WTC11 (cell line): ENCODE measurements at regions not wholly inside any gene's neighbourhood (a gene's known extent, or its start where the extent isn't known, plus 50 kb on each side); places are given as distances from the start of the nearest gene placed in this dataset.

Experiments
- ATAC-seq: fragments of 200-7000 bp; cut with Tn5 transposase; 2 replicates; pipeline ENCODE4 v1.10.0; 2021; ENCODE audit warnings: mild to moderate bottlenecking, moderate library complexity
- CTCF ChIA-PET: fragments of 300-600 bp; sonication (Branson Sonifier 250); formaldehyde crosslinking; loops from one replicate; lab custom pipeline; 2021; ENCODE audit warnings: antibody characterized with exemption; lab: Charles Lee
- POLR2A ChIA-PET: fragments of 350-600 bp; sonication (Branson Sonifier 250); formaldehyde crosslinking; loops from one replicate; lab custom pipeline; 2021; ENCODE audit warnings: antibody characterized with exemption; lab: Charles Lee
- DNase-seq: peaks from one replicate; pipeline ENCODE4 v3.0.0; 2021; ENCODE audit warnings: low spot score
- H3K27ac Mint-ChIP-seq: 2 replicates; pipeline ENCODE4 v1.8.0; 2021; ENCODE audit warnings: mixed read lengths
- H3K27me3 Mint-ChIP-seq: 2 replicates; pipeline ENCODE4 v1.8.0; 2021; ENCODE audit warnings: low read depth, mild to moderate bottlenecking, moderate library complexity, mixed read lengths
- H3K36me3 Mint-ChIP-seq: 2 replicates; pipeline ENCODE4 v1.8.0; 2021; ENCODE audit warnings: mixed read lengths
- H3K4me1 Mint-ChIP-seq: 2 replicates; pipeline ENCODE4 v1.8.0; 2022; ENCODE audit warnings: mixed read lengths
- H3K4me3 Mint-ChIP-seq: 2 replicates; pipeline ENCODE4 v1.8.0; 2021; ENCODE audit warnings: mild to moderate bottlenecking, moderate library complexity, mixed read lengths
- H3K9me3 Mint-ChIP-seq: 2 replicates; pipeline ENCODE4 v1.8.0; 2021; ENCODE audit warnings: mixed read lengths
- CBFB ChIP-seq: sonication (generic); formaldehyde crosslinking; IDR thresholded peaks from 2 replicates; pipeline ENCODE4 v1.8.1; 2022; ENCODE audit warnings: mild to moderate bottlenecking, low read depth, missing genetic modification reagents
- GRHL2 ChIP-seq: fragments of 250-450 bp; sonication (Bioruptor Pico); IDR thresholded peaks from 2 replicates; pipeline ENCODE4 v1.8.0; 2022; ENCODE audit warnings: mild to moderate bottlenecking, moderate library complexity; ENCODE audit not compliant: insufficient replicate concordance, severe bottlenecking
- JAZF1 ChIP-seq: fragments of 250-450 bp; sonication (Bioruptor Pico); IDR thresholded peaks from 2 replicates; pipeline ENCODE4 v1.9.0; 2021; ENCODE audit warnings: moderate library complexity, mild to moderate bottlenecking, inconsistent platforms
- JUN ChIP-seq: sonication (generic); formaldehyde crosslinking; IDR thresholded peaks from 2 replicates; pipeline ENCODE4 v1.8.0; 2023; ENCODE audit warnings: mild to moderate bottlenecking, missing genetic modification reagents
- NR1H2 ChIP-seq: sonication (generic); formaldehyde crosslinking; IDR thresholded peaks from 2 replicates; pipeline ENCODE4 v1.9.0; 2021; ENCODE audit warnings: mild to moderate bottlenecking, moderate library complexity, missing genetic modification reagents
- RELA ChIP-seq: sonication (generic); formaldehyde crosslinking; IDR thresholded peaks from 2 replicates; pipeline ENCODE4 v1.8.1; 2022; ENCODE audit warnings: missing genetic modification reagents, mild to moderate bottlenecking, borderline replicate concordance
- SOX15 ChIP-seq: fragments of 250-450 bp; sonication (Bioruptor Pico); IDR thresholded peaks from 2 replicates; pipeline ENCODE4 v1.9.0; 2021; ENCODE audit warnings: mild to moderate bottlenecking
- ZNF121 ChIP-seq: sonication (generic); formaldehyde crosslinking; IDR thresholded peaks from 2 replicates; pipeline ENCODE4 v1.8.0; 2023; ENCODE audit warnings: missing genetic modification reagents
- ZNF232 ChIP-seq: sonication (generic); formaldehyde crosslinking; IDR thresholded peaks from 2 replicates; pipeline ENCODE4 v1.8.0; 2022; ENCODE audit warnings: mild to moderate bottlenecking, missing genetic modification reagents
- ZNF263 ChIP-seq: sonication (generic); formaldehyde crosslinking; IDR thresholded peaks from 2 replicates; pipeline ENCODE4 v1.8.1; 2022; ENCODE audit warnings: low read depth, mild to moderate bottlenecking, moderate library complexity, missing genetic modification reagents
- ZNF317 ChIP-seq: sonication (generic); formaldehyde crosslinking; IDR thresholded peaks from 2 replicates; pipeline ENCODE4 v1.8.1; 2023; ENCODE audit warnings: low read depth, mild to moderate bottlenecking, moderate library complexity, missing genetic modification reagents, borderline replicate concordance
- ZNF416 ChIP-seq: fragments of 250-450 bp; sonication (Bioruptor Pico); IDR thresholded peaks from 2 replicates; pipeline ENCODE4 v1.9.0; 2021; ENCODE audit warnings: mild to moderate bottlenecking, inconsistent platforms
- ZNF671 ChIP-seq: fragments of 250-450 bp; sonication (Bioruptor Pico); IDR thresholded peaks from 2 replicates; pipeline ENCODE4 v1.8.0; 2021; ENCODE audit warnings: mild to moderate bottlenecking
- TF ChIP-seq, protein P1 (sequence below): fragments of 250-450 bp; sonication (Bioruptor Pico); IDR thresholded peaks from 2 replicates; pipeline ENCODE4 v1.9.0; 2021; ENCODE audit warnings: mild to moderate bottlenecking
- TF ChIP-seq, protein P2 (sequence below): fragments of 200-600 bp; IDR thresholded peaks from 2 replicates; pipeline ENCODE4 v1.8.0; 2022; ENCODE audit warnings: antibody characterized with exemption
- TF ChIP-seq, protein P3 (sequence below): fragments of 250-450 bp; sonication (Bioruptor Pico); IDR thresholded peaks from 2 replicates; pipeline ENCODE4 v2.1.2; 2022; ENCODE audit warnings: mild to moderate bottlenecking, moderate library complexity
- TF ChIP-seq, protein P4 (sequence below): sonication (generic); formaldehyde crosslinking; IDR thresholded peaks from 2 replicates; pipeline ENCODE4 v1.8.0; 2023; ENCODE audit warnings: mild to moderate bottlenecking, missing genetic modification reagents
- TF ChIP-seq, protein P5 (sequence below): sonication (generic); formaldehyde crosslinking; IDR thresholded peaks from 2 replicates; pipeline ENCODE4 v1.8.1; 2023; ENCODE audit warnings: mild to moderate bottlenecking, missing genetic modification reagents
- TF ChIP-seq, protein P6 (sequence below): sonication (generic); formaldehyde crosslinking; IDR thresholded peaks from 2 replicates; pipeline ENCODE4 v1.8.1; 2022; ENCODE audit warnings: mild to moderate bottlenecking, missing genetic modification reagents, moderate library complexity, borderline replicate concordance
- TF ChIP-seq, protein P7 (sequence below): sonication (generic); formaldehyde crosslinking; IDR thresholded peaks from 2 replicates; pipeline ENCODE4 v1.8.1; 2023; ENCODE audit warnings: mild to moderate bottlenecking, moderate library complexity, missing genetic modification reagents

DNA sequence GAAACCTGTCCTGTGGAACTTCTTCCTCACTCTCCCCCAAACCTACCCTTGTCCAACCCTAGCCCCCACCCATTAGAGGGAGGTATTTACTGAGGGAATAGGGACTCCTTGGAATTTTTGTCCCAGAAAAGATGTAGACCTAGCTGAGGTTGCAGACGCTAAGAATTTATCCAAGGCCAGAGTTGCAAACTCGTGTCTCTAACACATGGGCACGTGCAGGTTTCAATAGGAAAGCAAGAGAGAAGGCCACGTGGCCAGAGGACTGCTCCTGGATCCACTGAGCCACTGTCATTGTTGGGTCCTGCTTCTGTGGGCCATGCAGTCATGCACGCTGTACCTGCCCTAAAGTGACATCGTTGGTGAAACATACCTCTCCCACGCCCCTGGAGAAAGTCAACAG is 243.4 kb upstream of the KCNG1 start (continued):
- TF ChIP-seq NR1H2 (CRISPR knock-in tag): no peak
- no peak for TF ChIP-seq ZNF232 (CRISPR knock-in tag)
- no peak for TF ChIP-seq ZNF416 (CRISPR knock-in tag)
- TF ChIP-seq, all 79 proteins: peak for 0

DNA sequence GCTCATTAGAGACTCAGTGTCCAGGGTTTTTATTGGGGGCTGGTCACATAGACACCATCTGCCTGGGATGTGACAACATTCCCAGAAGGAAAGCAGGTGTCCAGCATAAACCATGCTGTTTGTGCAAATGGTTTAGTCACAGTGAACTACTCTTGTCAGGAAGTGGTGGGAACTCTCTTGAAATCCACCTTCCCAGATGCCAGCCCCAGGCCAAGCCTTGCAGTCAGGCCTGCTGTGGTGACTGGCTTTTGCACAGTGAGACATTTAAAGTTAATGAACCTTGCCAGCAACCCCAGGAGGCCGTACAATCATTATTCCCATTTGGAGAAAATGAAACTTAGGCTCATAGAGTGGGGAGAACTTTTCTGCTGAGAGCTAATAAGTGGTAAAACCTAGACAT is 242.5 kb upstream of the KCNG1 start:
- Mint-ChIP-seq H3K4me3 (no peak overlapping the region), H3K27ac (no peak overlapping the region), H3K36me3 (peaks cover 19% of the 10 kb centered on the region), H3K27me3 (peaks cover 6% of the 10 kb centered on the region), H3K4me1 (peaks cover 9% of the 10 kb centered on the region), H3K9me3 (peaks cover 50% of the 10 kb centered on the region)
- no peak for DNase-seq
- TF ChIP-seq ZNF121 (CRISPR knock-in tag) (no peak), NR1H2 (CRISPR knock-in tag) (no peak), JAZF1 (no peak), SOX15 (CRISPR knock-in tag) (no peak), JUN (CRISPR knock-in tag) (no peak), ZNF317 (no peak), ZNF263 (CRISPR knock-in tag) (no peak), RELA (CRISPR knock-in tag) (no peak)
- TF ChIP-seq, protein P1, sequence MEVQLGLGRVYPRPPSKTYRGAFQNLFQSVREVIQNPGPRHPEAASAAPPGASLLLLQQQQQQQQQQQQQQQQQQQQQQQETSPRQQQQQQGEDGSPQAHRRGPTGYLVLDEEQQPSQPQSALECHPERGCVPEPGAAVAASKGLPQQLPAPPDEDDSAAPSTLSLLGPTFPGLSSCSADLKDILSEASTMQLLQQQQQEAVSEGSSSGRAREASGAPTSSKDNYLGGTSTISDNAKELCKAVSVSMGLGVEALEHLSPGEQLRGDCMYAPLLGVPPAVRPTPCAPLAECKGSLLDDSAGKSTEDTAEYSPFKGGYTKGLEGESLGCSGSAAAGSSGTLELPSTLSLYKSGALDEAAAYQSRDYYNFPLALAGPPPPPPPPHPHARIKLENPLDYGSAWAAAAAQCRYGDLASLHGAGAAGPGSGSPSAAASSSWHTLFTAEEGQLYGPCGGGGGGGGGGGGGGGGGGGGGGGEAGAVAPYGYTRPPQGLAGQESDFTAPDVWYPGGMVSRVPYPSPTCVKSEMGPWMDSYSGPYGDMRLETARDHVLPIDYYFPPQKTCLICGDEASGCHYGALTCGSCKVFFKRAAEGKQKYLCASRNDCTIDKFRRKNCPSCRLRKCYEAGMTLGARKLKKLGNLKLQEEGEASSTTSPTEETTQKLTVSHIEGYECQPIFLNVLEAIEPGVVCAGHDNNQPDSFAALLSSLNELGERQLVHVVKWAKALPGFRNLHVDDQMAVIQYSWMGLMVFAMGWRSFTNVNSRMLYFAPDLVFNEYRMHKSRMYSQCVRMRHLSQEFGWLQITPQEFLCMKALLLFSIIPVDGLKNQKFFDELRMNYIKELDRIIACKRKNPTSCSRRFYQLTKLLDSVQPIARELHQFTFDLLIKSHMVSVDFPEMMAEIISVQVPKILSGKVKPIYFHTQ (CRISPR knock-in tag): no peak
- TF ChIP-seq, protein P2, sequence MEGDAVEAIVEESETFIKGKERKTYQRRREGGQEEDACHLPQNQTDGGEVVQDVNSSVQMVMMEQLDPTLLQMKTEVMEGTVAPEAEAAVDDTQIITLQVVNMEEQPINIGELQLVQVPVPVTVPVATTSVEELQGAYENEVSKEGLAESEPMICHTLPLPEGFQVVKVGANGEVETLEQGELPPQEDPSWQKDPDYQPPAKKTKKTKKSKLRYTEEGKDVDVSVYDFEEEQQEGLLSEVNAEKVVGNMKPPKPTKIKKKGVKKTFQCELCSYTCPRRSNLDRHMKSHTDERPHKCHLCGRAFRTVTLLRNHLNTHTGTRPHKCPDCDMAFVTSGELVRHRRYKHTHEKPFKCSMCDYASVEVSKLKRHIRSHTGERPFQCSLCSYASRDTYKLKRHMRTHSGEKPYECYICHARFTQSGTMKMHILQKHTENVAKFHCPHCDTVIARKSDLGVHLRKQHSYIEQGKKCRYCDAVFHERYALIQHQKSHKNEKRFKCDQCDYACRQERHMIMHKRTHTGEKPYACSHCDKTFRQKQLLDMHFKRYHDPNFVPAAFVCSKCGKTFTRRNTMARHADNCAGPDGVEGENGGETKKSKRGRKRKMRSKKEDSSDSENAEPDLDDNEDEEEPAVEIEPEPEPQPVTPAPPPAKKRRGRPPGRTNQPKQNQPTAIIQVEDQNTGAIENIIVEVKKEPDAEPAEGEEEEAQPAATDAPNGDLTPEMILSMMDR: no peak
- ChIA-PET CTCF (interaction anchor here (0.6 to 1.0 kb wide), 2 partner anchors 53 to 609 kb away, joined by 3 to 4 read pairs; no protein-coding TSS in a partner anchor), POLR2A (no interaction called here)
- ATAC-seq: no peak

DNA sequence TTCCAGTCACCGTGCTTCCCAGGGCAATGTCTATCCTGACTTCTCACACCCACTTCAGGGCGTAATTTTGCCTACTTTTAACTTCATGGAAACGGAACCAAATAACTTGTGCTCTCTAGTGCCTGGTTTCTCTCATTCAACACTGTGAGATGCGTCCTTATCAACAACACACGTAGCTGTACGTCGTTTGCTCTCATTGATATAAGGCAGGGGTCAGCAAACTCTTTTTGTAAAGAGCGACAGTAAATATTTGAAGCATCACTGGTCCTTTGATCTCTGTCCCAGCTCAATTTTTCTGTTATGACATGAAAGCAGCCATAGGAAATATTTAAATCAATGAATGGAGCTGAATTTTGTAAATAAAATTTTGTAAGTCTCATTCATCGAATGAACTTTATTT is 239.3 kb upstream of the KCNG1 start:
- POLR2A ChIA-PET: no interaction called here
- TF ChIP-seq, protein P3, sequence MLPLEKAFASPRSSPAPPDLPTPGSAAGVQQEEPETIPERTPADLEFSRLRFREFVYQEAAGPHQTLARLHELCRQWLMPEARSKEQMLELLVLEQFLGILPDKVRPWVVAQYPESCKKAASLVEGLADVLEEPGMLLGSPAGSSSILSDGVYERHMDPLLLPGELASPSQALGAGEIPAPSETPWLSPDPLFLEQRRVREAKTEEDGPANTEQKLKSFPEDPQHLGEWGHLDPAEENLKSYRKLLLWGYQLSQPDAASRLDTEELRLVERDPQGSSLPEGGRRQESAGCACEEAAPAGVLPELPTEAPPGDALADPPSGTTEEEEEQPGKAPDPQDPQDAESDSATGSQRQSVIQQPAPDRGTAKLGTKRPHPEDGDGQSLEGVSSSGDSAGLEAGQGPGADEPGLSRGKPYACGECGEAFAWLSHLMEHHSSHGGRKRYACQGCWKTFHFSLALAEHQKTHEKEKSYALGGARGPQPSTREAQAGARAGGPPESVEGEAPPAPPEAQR: no peak
- TF ChIP-seq ZNF263 (CRISPR knock-in tag) (no peak), JAZF1 (no peak), CBFB (no peak), ZNF416 (CRISPR knock-in tag) (no peak), ZNF671 (no peak), GRHL2 (CRISPR knock-in tag) (no peak), RELA (CRISPR knock-in tag) (no peak), SOX15 (CRISPR knock-in tag) (no peak)
- TF ChIP-seq, protein P4, sequence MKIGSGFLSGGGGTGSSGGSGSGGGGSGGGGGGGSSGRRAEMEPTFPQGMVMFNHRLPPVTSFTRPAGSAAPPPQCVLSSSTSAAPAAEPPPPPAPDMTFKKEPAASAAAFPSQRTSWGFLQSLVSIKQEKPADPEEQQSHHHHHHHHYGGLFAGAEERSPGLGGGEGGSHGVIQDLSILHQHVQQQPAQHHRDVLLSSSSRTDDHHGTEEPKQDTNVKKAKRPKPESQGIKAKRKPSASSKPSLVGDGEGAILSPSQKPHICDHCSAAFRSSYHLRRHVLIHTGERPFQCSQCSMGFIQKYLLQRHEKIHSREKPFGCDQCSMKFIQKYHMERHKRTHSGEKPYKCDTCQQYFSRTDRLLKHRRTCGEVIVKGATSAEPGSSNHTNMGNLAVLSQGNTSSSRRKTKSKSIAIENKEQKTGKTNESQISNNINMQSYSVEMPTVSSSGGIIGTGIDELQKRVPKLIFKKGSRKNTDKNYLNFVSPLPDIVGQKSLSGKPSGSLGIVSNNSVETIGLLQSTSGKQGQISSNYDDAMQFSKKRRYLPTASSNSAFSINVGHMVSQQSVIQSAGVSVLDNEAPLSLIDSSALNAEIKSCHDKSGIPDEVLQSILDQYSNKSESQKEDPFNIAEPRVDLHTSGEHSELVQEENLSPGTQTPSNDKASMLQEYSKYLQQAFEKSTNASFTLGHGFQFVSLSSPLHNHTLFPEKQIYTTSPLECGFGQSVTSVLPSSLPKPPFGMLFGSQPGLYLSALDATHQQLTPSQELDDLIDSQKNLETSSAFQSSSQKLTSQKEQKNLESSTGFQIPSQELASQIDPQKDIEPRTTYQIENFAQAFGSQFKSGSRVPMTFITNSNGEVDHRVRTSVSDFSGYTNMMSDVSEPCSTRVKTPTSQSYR (CRISPR knock-in tag): no peak
- TF ChIP-seq, protein P5, sequence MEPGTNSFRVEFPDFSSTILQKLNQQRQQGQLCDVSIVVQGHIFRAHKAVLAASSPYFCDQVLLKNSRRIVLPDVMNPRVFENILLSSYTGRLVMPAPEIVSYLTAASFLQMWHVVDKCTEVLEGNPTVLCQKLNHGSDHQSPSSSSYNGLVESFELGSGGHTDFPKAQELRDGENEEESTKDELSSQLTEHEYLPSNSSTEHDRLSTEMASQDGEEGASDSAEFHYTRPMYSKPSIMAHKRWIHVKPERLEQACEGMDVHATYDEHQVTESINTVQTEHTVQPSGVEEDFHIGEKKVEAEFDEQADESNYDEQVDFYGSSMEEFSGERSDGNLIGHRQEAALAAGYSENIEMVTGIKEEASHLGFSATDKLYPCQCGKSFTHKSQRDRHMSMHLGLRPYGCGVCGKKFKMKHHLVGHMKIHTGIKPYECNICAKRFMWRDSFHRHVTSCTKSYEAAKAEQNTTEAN (CRISPR knock-in tag): no peak
- TF ChIP-seq, protein P6, sequence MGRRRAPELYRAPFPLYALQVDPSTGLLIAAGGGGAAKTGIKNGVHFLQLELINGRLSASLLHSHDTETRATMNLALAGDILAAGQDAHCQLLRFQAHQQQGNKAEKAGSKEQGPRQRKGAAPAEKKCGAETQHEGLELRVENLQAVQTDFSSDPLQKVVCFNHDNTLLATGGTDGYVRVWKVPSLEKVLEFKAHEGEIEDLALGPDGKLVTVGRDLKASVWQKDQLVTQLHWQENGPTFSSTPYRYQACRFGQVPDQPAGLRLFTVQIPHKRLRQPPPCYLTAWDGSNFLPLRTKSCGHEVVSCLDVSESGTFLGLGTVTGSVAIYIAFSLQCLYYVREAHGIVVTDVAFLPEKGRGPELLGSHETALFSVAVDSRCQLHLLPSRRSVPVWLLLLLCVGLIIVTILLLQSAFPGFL (CRISPR knock-in tag): no peak
- TF ChIP-seq, protein P7, sequence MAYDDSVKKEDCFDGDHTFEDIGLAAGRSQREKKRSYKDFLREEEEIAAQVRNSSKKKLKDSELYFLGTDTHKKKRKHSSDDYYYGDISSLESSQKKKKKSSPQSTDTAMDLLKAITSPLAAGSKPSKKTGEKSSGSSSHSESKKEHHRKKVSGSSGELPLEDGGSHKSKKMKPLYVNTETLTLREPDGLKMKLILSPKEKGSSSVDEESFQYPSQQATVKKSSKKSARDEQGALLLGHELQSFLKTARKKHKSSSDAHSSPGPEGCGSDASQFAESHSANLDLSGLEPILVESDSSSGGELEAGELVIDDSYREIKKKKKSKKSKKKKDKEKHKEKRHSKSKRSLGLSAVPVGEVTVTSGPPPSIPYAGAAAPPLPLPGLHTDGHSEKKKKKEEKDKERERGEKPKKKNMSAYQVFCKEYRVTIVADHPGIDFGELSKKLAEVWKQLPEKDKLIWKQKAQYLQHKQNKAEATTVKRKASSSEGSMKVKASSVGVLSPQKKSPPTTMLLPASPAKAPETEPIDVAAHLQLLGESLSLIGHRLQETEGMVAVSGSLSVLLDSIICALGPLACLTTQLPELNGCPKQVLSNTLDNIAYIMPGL (CRISPR knock-in tag): no peak
- Mint-ChIP-seq H3K27ac (no peak overlapping the region), H3K27me3 (peaks cover 6% of the 10 kb centered on the region), H3K36me3 (peaks cover 17% of the 10 kb centered on the region), H3K9me3 (peaks cover 37% of the 10 kb centered on the region), H3K4me1 (peaks cover 29% of the 10 kb centered on the region), H3K4me3 (no peak overlapping the region)
- ATAC-seq: no peak
- CTCF ChIA-PET: interaction anchor here (0.6 kb wide), 1 partner anchor 469 kb away, joined by 3 read pairs; no protein-coding TSS in a partner anchor
- DNase-seq: no peak
